Panc1 (cell line): ENCODE measurements at regions not wholly inside any gene's neighbourhood (a gene's known extent, or its start where the extent isn't known, plus 50 kb on each side); places are given as distances from the start of the nearest gene placed in this dataset.

Source experiments
- ATAC-seq: fragments of 200-7000 bp; cut with Tn5 transposase; 2 replicates; pipeline ENCODE4 v1.9.1; 2020; ENCODE audit warnings: mild to moderate bottlenecking, moderate library complexity
- BruUV-seq: library from RNA; stranded (reverse); fragments of 400-500 nt; replicated peaks from 2 replicates; lab custom pipeline; 2021; lab: Mats Ljungman, UMichigan
- CTCF ChIA-PET: fragments of 300-600 bp; sonication (Branson Sonifier 250); formaldehyde crosslinking; loops from one replicate; lab custom pipeline; 2022; ENCODE audit warnings: antibody characterized with exemption; lab: Charles Lee
- POLR2A ChIA-PET: fragments of 300-600 bp; sonication (Branson Sonifier 250); formaldehyde crosslinking; loops from one replicate; lab custom pipeline; 2022; ENCODE audit warnings: antibody characterized with exemption; lab: Charles Lee
- DNase-seq: peaks from one replicate; pipeline ENCODE4 v3.0.0-alpha.2; 2010; ENCODE audit warnings: low read depth, low spot score
- H3K27ac ChIP-seq: 2 replicates; pipeline ENCODE4 v1.5.1; 2011; ENCODE audit warnings: mild to moderate bottlenecking, low read length, inconsistent platforms
- H3K27me3 ChIP-seq: fragments of 200-500 bp; sonication (Bioruptor generic); 2 replicates; pipeline ENCODE4 v1.6.0; 2014; ENCODE audit warnings: low read length, inconsistent platforms; ENCODE audit not compliant: control insufficient read depth, insufficient read depth
- H3K36me3 ChIP-seq: fragments of 200-500 bp; sonication (Bioruptor generic); 2 replicates; pipeline ENCODE4 v1.5.1; 2014; ENCODE audit warnings: inconsistent platforms, mild to moderate bottlenecking, low read length, moderate library complexity; ENCODE audit not compliant: control insufficient read depth, insufficient read depth
- H3K4me1 ChIP-seq: 2 replicates; pipeline ENCODE4 v1.5.1; 2011; ENCODE audit warnings: inconsistent platforms, mild to moderate bottlenecking, low read length, moderate library complexity; ENCODE audit not compliant: control insufficient read depth, insufficient read depth
- H3K4me3 ChIP-seq, 2 experiments: 2 replicates each; pipeline ENCODE4 v1.5.1; 2011 to 2012; ENCODE audit warnings: low read depth in 2 of 2, low read length in 2 of 2, mild to moderate bottlenecking in 2 of 2, inconsistent platforms in 1 of 2, moderate library complexity in 1 of 2
- H3K9me3 ChIP-seq: fragments of 200-500 bp; sonication (Bioruptor generic); 2 replicates; pipeline ENCODE4 v1.5.1; 2014; ENCODE audit warnings: low read depth, mild to moderate bottlenecking, inconsistent platforms, low read length, moderate library complexity; ENCODE audit not compliant: control insufficient read depth, insufficient read depth
- CTCF ChIP-seq: fragments of 450-650 bp; IDR thresholded peaks from 2 replicates; pipeline ENCODE4 v1.5.1; 2017; ENCODE audit warnings: mild to moderate bottlenecking
- POLR2AphosphoS5 ChIP-seq: IDR thresholded peaks from 2 replicates; pipeline ENCODE4 v1.6.1; 2012; ENCODE audit warnings: mild to moderate bottlenecking, low read depth, low read length, moderate library complexity
- REST ChIP-seq, 2 experiments: IDR thresholded peaks; 2 replicates each; pipeline ENCODE4 v1.6.1; 2011 to 2012; ENCODE audit warnings: low read depth in 2 of 2, control low read depth in 1 of 2, low read length in 1 of 2, mild to moderate bottlenecking in 1 of 2, moderate library complexity in 1 of 2; ENCODE audit not compliant: insufficient read depth in 1 of 2
- SIN3A ChIP-seq: IDR thresholded peaks from 2 replicates; pipeline ENCODE4 v1.6.1; 2012; ENCODE audit warnings: low read depth, mild to moderate bottlenecking, low read length, moderate library complexity, borderline replicate concordance; ENCODE audit not compliant: insufficient read depth
- TCF7L2 ChIP-seq: IDR thresholded peaks from 2 replicates; pipeline ENCODE4 v1.6.1; 2011; ENCODE audit warnings: mild to moderate bottlenecking, low read depth, low read length, inconsistent platforms
- in situ Hi-C: cut with HindIII; loops from 2 replicates; pipeline ENCODE4 v1.10.0; 2016; ENCODE audit warnings: low sequenced_read_pairs, low pct_unique_long_range_greater_than_20kb
- intact Hi-C: fragments of 100-400 bp; cut with micrococcal nuclease; formaldehyde crosslinking; loops from one replicate; pipeline ENCODE4 v1.10.0; 2022; ENCODE audit not compliant: unreplicated experiment

- no peaks in the 10 kb centered on the region for H3K4me1 ChIP-seq
- H3K36me3 ChIP-seq, result no peaks in the 10 kb centered on the region
- no peaks in the 10 kb centered on the region for H3K27me3 ChIP-seq
- ATAC-seq (no peak), DNase-seq (no peak)
- ChIA-PET CTCF (no interaction called here), POLR2A (no interaction called here)
- TF ChIP-seq POLR2AphosphoS5 (no peak), CTCF (no peak), SIN3A (no peak), REST (IDR thresholded peaks at IDR 0.05; ENCODE audit: insufficient read depth in 1 of 2, low read depth in 2 of 2, low read length in 1 of 2) (no peak)
- BruUV-seq, result no TSS peak
- in situ Hi-C loops (no loop called here), intact Hi-C loops (no loop called here)
- H3K4me3 ChIP-seq, result no peak overlapping the region
- no peak overlapping the region for H3K27ac ChIP-seq
- no peaks in the 10 kb centered on the region for H3K9me3 ChIP-seq
These were observed 137.2 kb upstream of the ADARB2 start for GRCh38 chr10:1874533-1874932.

GRCh38 chr10:1873661-1874315 is 136.5 kb upstream of the ADARB2 start:
- Histone ChIP-seq H3K36me3 (no peaks in the 10 kb centered on the region), H3K4me1 (no peaks in the 10 kb centered on the region), H3K27me3 (no peaks in the 10 kb centered on the region), H3K4me3 (no peak overlapping the region), H3K27ac (no peak overlapping the region), H3K9me3 (no peaks in the 10 kb centered on the region)
- DNase-seq (no peak), ATAC-seq (no peak)
- in situ Hi-C loops (no loop called here), intact Hi-C loops (no loop called here)
- no TSS peak for BruUV-seq
- TF ChIP-seq POLR2AphosphoS5, result no peak
- no peak for TF ChIP-seq SIN3A
- no peak for TF ChIP-seq REST (IDR thresholded peaks at IDR 0.05; ENCODE audit: insufficient read depth in 1 of 2, low read depth in 2 of 2, low read length in 1 of 2)
- no peak for TF ChIP-seq CTCF
- TF ChIP-seq TCF7L2, result no peak
- ChIA-PET POLR2A (no interaction called here), CTCF (no interaction called here)
